ENCODE measurements at regions not wholly inside any gene's neighbourhood (a gene's known extent, or its start where the extent isn't known, plus 50 kb on each side); places are given as distances from the start of the nearest gene placed in this dataset.

DNA sequence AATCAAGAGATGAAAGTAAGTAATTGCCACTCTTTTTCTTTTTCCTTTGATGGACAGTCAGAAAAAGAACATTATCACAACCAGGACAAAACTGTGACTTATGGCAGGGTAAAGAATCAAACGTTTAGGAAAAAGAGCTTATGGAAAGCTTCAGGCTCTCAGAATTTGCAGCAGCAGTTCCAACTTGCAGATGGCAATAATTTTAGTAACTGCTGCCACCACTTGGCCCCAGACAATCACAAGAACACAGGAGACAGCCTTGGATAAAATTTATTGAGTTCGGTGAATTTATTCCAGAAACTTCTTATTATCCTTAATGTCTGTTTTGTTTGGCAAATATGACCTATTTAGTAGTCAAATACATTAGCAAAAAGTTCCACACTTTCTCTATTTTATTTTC, 804.4 kb downstream of the BRINP3 start:
- Histone ChIP-seq H3K79me2 (ENCODE audit: insufficient read depth) (no peaks in the 10 kb centered on the region), H3K27ac (no peak overlapping the region), H3K9me2 (ENCODE audit: insufficient read depth) (no peaks in the 10 kb centered on the region), H4K20me1 (ENCODE audit: insufficient read depth) (no peaks in the 10 kb centered on the region), H3K4me3 (no peak overlapping the region), H2AFZ (no peak overlapping the region), H3K4me1 (ENCODE audit: insufficient read depth) (no peaks in the 10 kb centered on the region), H3F3A (ENCODE audit: insufficient read depth) (no peaks in the 10 kb centered on the region), H3K9ac (no peak overlapping the region), H3K4me2 (ENCODE audit: unreplicated experiment) (no peak overlapping the region), H3K27me3 (replicated peaks; ENCODE audit: insufficient read depth) (no peaks in the 10 kb centered on the region), H3K36me3 (ENCODE audit: low read depth) (no peaks in the 10 kb centered on the region), H3K9me3 (ENCODE audit: low read depth) (no peaks in the 10 kb centered on the region)
- no peak for TF ChIP-seq EZH2phosphoT487 (IDR thresholded peaks at IDR 0.05; ENCODE audit: insufficient read depth, low read depth)
- DNase-seq: no peak
- in situ Hi-C loops (cut with MboI): no loop called here
- WGBS, 2 experiments (ENCODE audit: low coverage in 1 of 2, low lambda C conversion rate in 2 of 2, missing lambda C conversion rate in 2 of 2): 0 to 1% methylated on average over 2 of the region's 2 CpGs

GRCh38 chr1:189675712-189676244, 801.9 kb downstream of the BRINP3 start:
- no peak overlapping the region for H3K9ac ChIP-seq
- in situ Hi-C loops (cut with MboI): no loop called here
- H3K9me2 ChIP-seq (ENCODE audit: insufficient read depth): no peaks in the 10 kb centered on the region
- H3K4me1 ChIP-seq (ENCODE audit: insufficient read depth): no peaks in the 10 kb centered on the region
- TF ChIP-seq EZH2phosphoT487 (IDR thresholded peaks at IDR 0.05; ENCODE audit: insufficient read depth, low read depth): no peak
- TF ChIP-seq EZH2 (IDR thresholded peaks at IDR 0.05; ENCODE audit: insufficient read depth, poor library complexity, severe bottlenecking): no peak
- no peak overlapping the region for H3K27ac ChIP-seq
- no peaks in the 10 kb centered on the region for H4K20me1 ChIP-seq (ENCODE audit: insufficient read depth)
- H2AFZ ChIP-seq: no peak overlapping the region
- H3K4me2 ChIP-seq (ENCODE audit: unreplicated experiment): no peak overlapping the region
- no peak overlapping the region for H3K4me3 ChIP-seq
- H3K9me3 ChIP-seq (ENCODE audit: low read depth): no peaks in the 10 kb centered on the region
- DNase-seq: no peak
- no peaks in the 10 kb centered on the region for H3F3A ChIP-seq (ENCODE audit: insufficient read depth)
- H3K79me2 ChIP-seq (ENCODE audit: insufficient read depth): no peaks in the 10 kb centered on the region
- WGBS, 2 experiments (ENCODE audit: low coverage in 1 of 2, low lambda C conversion rate in 2 of 2, missing lambda C conversion rate in 2 of 2): 13 to 21% methylated on average over 6 of the region's 6 CpGs
- no peaks in the 10 kb centered on the region for H3K36me3 ChIP-seq (ENCODE audit: low read depth)
- no peaks in the 10 kb centered on the region for H3K27me3 ChIP-seq (replicated peaks; ENCODE audit: insufficient read depth)

GRCh38 chr1:189678779-189679178, 798.9 kb downstream of the BRINP3 start:
- H3K9me3 ChIP-seq (ENCODE audit: low read depth): no peaks in the 10 kb centered on the region
- no peak overlapping the region for H3K4me3 ChIP-seq
- no peak overlapping the region for H3K9ac ChIP-seq
- in situ Hi-C loops (cut with MboI): no loop called here
- H3K79me2 ChIP-seq (ENCODE audit: insufficient read depth): no peaks in the 10 kb centered on the region
- H3K36me3 ChIP-seq (ENCODE audit: low read depth): no peaks in the 10 kb centered on the region
- no peaks in the 10 kb centered on the region for H3K4me1 ChIP-seq (ENCODE audit: insufficient read depth)
- H3K9me2 ChIP-seq (ENCODE audit: insufficient read depth): no peaks in the 10 kb centered on the region
- H3K27ac ChIP-seq: no peak overlapping the region
- no peaks in the 10 kb centered on the region for H4K20me1 ChIP-seq (ENCODE audit: insufficient read depth)
- no peak for TF ChIP-seq EZH2 (IDR thresholded peaks at IDR 0.05; ENCODE audit: insufficient read depth, poor library complexity, severe bottlenecking)
- no peak for DNase-seq
- H2AFZ ChIP-seq: no peak overlapping the region
- no peaks in the 10 kb centered on the region for H3F3A ChIP-seq (ENCODE audit: insufficient read depth)
- 28 to 43% methylated on average over 3 of the region's 3 CpGs for WGBS, 2 experiments (ENCODE audit: low coverage in 1 of 2, low lambda C conversion rate in 2 of 2, missing lambda C conversion rate in 2 of 2)
- H3K27me3 ChIP-seq (replicated peaks; ENCODE audit: insufficient read depth): no peaks in the 10 kb centered on the region
- H3K4me2 ChIP-seq (ENCODE audit: unreplicated experiment): no peak overlapping the region

- H3K27ac ChIP-seq: no peak overlapping the region
- H3K27me3 ChIP-seq (replicated peaks; ENCODE audit: insufficient read depth): no peaks in the 10 kb centered on the region
- H3K4me2 ChIP-seq (ENCODE audit: unreplicated experiment): no peak overlapping the region
- in situ Hi-C loops (cut with MboI): no loop called here
- no peaks in the 10 kb centered on the region for H3K9me3 ChIP-seq (ENCODE audit: low read depth)
- 19 to 22% methylated on average over 3 of the region's 3 CpGs for WGBS, 2 experiments (ENCODE audit: low coverage in 1 of 2, low lambda C conversion rate in 2 of 2, missing lambda C conversion rate in 2 of 2)
- H3K4me3 ChIP-seq: no peak overlapping the region
- H4K20me1 ChIP-seq (ENCODE audit: insufficient read depth): no peaks in the 10 kb centered on the region
- no peaks in the 10 kb centered on the region for H3K79me2 ChIP-seq (ENCODE audit: insufficient read depth)
- H3K36me3 ChIP-seq (ENCODE audit: low read depth): no peaks in the 10 kb centered on the region
- DNase-seq: no peak
- H3K9ac ChIP-seq: no peak overlapping the region
- TF ChIP-seq EZH2 (IDR thresholded peaks at IDR 0.05; ENCODE audit: insufficient read depth, poor library complexity, severe bottlenecking) (no peak), EZH2phosphoT487 (IDR thresholded peaks at IDR 0.05; ENCODE audit: insufficient read depth, low read depth) (no peak)
- H3F3A ChIP-seq (ENCODE audit: insufficient read depth): no peaks in the 10 kb centered on the region
- no peaks in the 10 kb centered on the region for H3K9me2 ChIP-seq (ENCODE audit: insufficient read depth)
- no peak overlapping the region for H2AFZ ChIP-seq
- H3K4me1 ChIP-seq (ENCODE audit: insufficient read depth): no peaks in the 10 kb centered on the region
Measured at GRCh38 chr1:189681252-189681919, 796.3 kb downstream of the BRINP3 start.

- no peak for DNase-seq
- no peak overlapping the region for H2AFZ ChIP-seq
- in situ Hi-C loops (cut with MboI): no loop called here
- H3F3A ChIP-seq (ENCODE audit: insufficient read depth): no peaks in the 10 kb centered on the region
- H3K27ac ChIP-seq: no peak overlapping the region
- no peaks in the 10 kb centered on the region for H3K79me2 ChIP-seq (ENCODE audit: insufficient read depth)
- WGBS, 2 experiments (ENCODE audit: low coverage in 1 of 2, low lambda C conversion rate in 2 of 2, missing lambda C conversion rate in 2 of 2): 27 to 36% methylated on average over 3 of the region's 3 CpGs
- H3K4me3 ChIP-seq: no peak overlapping the region
- H3K27me3 ChIP-seq (replicated peaks; ENCODE audit: insufficient read depth): no peaks in the 10 kb centered on the region
- H3K9ac ChIP-seq: no peak overlapping the region
- no peak overlapping the region for H3K4me2 ChIP-seq (ENCODE audit: unreplicated experiment)
- no peaks in the 10 kb centered on the region for H3K9me2 ChIP-seq (ENCODE audit: insufficient read depth)
- no peak for TF ChIP-seq EZH2phosphoT487 (IDR thresholded peaks at IDR 0.05; ENCODE audit: insufficient read depth, low read depth)
- no peak for TF ChIP-seq EZH2 (IDR thresholded peaks at IDR 0.05; ENCODE audit: insufficient read depth, poor library complexity, severe bottlenecking)
- H3K9me3 ChIP-seq (ENCODE audit: low read depth): no peaks in the 10 kb centered on the region
- no peaks in the 10 kb centered on the region for H4K20me1 ChIP-seq (ENCODE audit: insufficient read depth)
- H3K4me1 ChIP-seq (ENCODE audit: insufficient read depth): no peaks in the 10 kb centered on the region
- no peaks in the 10 kb centered on the region for H3K36me3 ChIP-seq (ENCODE audit: low read depth)
Measured at GRCh38 chr1:189682591-189682990, 795.1 kb downstream of the BRINP3 start.
